GM12873 (cell line): ENCODE measurements at regions not wholly inside any gene's neighbourhood (a gene's known extent, or its start where the extent isn't known, plus 50 kb on each side); places are given as distances from the start of the nearest gene placed in this dataset.

Experiments
- TF ChIP-seq, protein P1 (sequence below): IDR thresholded peaks from 2 replicates; pipeline ENCODE4 v1.5.1; 2012; ENCODE audit warnings: low read depth, mild to moderate bottlenecking, moderate library complexity, low read length, control low read depth; ENCODE audit not compliant: insufficient read depth; ENCODE audit errors: missing control alignments

DNA sequence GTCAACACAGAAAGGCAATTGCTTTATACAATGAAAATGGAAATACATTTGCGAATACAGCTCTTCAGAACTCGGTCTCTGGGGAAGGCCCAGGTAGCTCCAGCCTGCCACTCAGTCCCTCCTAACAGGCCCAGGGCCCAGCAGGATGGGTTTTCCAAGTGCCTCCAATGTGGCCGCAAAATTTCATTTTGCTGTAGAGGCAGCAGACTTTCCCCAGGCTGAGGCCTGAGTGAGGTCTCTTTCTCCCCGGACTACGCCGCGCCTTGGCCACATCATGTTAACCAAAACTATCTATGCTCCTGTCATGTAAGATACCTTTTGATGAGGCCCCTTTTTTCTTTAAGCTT is 606.0 kb upstream of the SALL1 start:
- TF ChIP-seq, protein P1, sequence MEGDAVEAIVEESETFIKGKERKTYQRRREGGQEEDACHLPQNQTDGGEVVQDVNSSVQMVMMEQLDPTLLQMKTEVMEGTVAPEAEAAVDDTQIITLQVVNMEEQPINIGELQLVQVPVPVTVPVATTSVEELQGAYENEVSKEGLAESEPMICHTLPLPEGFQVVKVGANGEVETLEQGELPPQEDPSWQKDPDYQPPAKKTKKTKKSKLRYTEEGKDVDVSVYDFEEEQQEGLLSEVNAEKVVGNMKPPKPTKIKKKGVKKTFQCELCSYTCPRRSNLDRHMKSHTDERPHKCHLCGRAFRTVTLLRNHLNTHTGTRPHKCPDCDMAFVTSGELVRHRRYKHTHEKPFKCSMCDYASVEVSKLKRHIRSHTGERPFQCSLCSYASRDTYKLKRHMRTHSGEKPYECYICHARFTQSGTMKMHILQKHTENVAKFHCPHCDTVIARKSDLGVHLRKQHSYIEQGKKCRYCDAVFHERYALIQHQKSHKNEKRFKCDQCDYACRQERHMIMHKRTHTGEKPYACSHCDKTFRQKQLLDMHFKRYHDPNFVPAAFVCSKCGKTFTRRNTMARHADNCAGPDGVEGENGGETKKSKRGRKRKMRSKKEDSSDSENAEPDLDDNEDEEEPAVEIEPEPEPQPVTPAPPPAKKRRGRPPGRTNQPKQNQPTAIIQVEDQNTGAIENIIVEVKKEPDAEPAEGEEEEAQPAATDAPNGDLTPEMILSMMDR = no peak

DNA sequence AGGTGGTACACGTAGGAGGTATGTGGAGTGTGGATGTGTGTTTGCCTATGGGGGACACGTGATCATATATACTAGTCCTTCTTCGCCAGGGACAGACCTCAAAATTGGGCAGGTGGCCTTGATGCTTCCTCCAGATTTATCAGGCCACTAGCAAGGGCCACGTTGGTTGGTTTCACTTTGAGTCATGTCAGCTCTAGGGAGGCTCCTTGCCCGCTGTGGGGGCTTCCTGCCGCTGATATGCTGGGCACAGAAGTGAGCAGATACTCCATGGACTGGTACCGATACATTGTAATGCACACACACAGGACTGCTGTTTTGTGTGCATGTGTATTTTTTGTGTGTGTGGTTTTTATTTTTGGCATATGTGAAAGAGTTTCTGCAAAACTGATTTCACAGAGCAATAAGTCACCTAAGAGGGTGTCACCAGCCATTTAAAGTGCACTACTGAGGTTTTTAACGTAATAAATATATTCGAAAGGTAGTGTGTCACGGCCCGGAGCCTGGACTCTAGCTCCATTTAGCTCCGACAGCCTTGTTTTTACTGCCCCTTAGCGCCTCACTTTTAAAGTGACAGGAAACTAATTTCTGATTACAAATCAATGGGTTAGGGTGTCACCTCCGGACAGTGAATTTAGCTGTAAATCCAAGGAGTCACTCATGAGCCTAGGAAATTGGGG is 605.5 kb upstream of the SALL1 start:
- TF ChIP-seq, protein P1 = no peak

DNA sequence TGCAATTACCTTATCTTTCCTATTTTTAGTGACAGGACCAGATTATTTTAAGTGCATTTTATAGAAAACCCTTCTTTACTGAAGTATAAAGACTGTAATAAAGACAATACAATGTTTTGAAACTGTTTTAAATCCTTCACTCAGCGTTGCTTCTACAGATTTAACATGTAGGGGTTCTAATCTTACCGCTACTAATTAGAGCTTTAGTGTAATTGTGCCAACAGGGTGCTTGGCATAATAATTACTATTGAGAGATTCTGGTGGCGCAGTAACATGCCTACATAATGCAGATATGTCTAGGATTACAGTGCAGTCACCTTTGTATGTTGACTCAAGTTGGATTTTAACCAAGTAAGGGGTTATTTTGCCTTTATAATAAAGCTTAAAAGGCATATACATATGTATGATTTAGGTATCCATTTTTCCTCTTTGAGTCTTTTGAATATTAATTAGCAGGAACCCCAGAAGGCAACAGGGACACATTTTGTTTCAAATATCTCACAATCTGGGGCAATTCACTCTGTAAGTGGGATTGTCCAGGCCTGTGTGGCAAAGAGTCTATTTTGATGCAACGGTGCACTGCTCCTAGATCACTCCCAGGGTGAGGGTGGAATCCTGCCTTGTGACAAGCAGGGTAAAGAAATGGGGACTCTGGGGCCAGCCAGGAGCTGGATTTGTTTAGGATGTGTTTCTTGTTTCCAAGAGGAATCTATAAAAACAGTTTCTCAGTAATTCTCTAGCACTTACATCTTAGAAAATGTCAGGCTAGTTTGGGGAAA is 604.7 kb upstream of the SALL1 start:
- TF ChIP-seq, protein P1 = no peak

DNA sequence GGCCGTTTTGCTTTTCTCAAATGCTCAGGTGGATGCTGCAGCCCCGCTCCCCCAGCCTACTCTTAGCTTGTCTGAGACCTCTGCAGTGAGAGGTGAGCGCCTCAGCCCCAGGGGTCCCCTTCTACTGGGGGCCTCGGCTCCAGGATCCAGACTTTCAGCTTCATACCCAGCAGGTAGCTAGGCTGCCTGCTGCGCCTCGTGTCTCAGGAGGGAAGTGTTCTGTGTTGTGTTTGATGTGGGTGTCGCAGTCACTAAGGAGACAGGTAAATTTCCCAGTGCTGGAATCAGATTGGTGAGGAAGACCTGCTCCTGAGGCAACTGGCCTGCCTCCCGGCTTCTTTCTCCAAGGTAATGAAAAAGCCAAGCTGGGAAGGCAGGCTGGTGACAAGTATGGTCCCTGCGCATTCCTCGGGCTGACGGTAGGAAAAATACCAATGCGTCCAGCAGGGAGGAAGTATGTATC is 604.0 kb upstream of the SALL1 start:
- TF ChIP-seq, protein P1 = no peak

DNA sequence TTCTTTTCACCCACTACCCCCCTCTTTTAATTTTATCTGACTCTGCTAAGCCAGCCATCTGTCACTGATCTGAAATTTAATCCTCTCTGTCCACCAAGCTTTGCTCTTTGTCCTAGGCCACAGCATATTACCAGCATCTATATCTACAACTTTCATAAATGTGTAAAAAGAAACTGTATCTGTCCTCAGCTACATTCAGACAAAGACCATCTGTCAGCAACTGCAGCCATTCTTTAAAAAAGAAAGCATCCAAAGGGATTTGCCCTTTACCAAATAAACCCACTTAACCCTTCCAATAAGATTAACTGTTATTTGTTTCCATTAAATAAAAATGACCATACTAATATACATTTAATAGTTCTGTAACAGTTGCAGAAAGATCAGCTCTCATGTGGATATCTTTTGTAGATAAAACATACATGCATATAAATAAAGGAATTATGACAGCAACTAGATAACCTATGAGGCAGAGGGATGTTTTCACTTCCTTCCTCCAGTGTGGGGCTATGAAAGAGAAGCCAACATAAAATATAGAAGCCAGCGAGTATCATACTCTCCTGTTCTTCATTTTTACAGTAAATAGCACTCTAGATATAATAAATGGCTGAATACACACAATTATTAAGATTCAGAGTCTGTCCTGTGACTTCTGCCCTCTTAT is 602.5 kb upstream of the SALL1 start:
- TF ChIP-seq, protein P1 = no peak

DNA sequence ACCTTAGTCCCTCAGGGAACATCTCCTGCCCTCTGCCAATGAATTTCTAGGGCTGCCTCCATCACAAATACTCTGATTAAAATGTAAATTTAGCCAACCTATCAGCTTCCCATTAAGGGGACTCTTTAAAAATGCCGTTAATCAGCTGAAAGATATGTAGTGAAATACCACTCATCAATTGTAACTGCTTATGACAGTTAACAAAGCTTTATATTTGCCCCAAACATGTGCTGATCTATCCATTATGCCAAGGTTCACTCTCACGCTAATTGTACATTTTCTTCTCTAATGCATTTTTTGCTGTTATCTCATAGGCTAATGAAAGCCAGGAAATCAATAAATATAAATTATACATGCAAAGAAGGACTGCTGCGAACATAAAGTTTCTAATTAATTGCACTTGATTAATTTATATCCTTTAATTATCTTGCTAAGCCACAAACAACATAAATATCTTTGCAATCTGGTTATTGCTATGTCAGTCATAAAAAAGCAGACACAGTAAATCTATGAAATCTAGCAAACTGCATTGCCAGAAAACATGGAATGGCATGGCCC is 601.4 kb upstream of the SALL1 start:
- TF ChIP-seq, protein P1 = no peak

DNA sequence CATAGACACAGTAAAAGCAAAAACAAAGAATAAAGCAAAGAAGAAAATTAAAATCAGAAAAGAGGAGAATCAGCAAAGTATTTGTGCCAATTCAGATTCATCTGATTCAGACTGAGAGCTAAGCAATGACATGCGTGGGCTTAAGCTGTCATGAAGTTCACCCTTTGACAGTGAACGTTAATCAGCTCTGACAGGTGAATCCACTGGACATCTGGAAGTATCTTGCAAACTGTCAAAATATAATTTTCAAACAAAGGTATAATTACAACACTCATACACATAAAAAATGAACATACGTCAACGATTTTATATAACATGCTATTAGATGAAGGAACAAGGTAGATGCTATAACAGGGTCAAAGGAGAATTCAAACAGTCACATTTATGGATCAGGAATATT is 596.3 kb upstream of the SALL1 start:
- TF ChIP-seq, protein P1 = no peak
